Gastrocnemius medialis (tissue), 4 donors: ENCODE measurements at regions not wholly inside any gene's neighbourhood (a gene's known extent, or its start where the extent isn't known, plus 50 kb on each side); places are given as distances from the start of the nearest gene placed in this dataset.

Experiments
- POLR2A ChIP-seq, 2 donors: fragments of 450-650 bp; IDR thresholded peaks; one replicate each; pipeline ENCODE4 v1.6.1; 2017; ENCODE audit warnings: antibody characterized with exemption in 2 of 2, mild to moderate bottlenecking in 2 of 2, moderate library complexity in 2 of 2
- TF ChIP-seq, protein P1 (sequence below), 5 experiments: fragments of 450-650 bp in 3 of 5; fragments of 200-600 bp in 2 of 5; sonication (generic) in 2 of 5; IDR thresholded peaks in 4 of 5; conservative IDR thresholded peaks in 1 of 5; 1 replicate in 4 of 5; 2 replicates in 1 of 5; pipeline ENCODE4 v1.5.1; 2016 to 2019; ENCODE audit warnings: antibody characterized with exemption in 5 of 5, mild to moderate bottlenecking in 3 of 5, moderate library complexity in 3 of 5

DNA sequence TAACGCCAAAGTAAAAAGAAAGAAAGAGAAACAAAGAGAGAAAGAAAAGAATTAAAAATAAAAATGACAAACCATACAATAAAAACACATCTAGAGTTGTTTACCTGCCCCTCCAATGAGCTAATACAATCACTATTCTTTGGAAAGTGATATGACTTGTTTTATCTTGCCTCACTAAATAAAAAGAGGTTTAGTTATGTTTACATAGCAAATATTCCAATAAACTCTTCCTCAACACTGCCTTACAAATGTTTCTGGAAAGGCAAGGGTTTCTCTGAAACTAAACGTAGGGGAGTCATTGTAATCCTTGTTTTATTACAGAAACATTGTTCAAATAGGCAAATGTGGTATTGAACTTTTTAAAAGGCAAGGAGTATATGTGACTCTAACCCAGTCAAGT, 396.2 kb downstream of the EPM2A start:
- TF ChIP-seq, protein P1, sequence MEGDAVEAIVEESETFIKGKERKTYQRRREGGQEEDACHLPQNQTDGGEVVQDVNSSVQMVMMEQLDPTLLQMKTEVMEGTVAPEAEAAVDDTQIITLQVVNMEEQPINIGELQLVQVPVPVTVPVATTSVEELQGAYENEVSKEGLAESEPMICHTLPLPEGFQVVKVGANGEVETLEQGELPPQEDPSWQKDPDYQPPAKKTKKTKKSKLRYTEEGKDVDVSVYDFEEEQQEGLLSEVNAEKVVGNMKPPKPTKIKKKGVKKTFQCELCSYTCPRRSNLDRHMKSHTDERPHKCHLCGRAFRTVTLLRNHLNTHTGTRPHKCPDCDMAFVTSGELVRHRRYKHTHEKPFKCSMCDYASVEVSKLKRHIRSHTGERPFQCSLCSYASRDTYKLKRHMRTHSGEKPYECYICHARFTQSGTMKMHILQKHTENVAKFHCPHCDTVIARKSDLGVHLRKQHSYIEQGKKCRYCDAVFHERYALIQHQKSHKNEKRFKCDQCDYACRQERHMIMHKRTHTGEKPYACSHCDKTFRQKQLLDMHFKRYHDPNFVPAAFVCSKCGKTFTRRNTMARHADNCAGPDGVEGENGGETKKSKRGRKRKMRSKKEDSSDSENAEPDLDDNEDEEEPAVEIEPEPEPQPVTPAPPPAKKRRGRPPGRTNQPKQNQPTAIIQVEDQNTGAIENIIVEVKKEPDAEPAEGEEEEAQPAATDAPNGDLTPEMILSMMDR (IDR thresholded peaks at IDR 0.05 in 4 of 5, conservative IDR thresholded peaks at IDR 0.05 in 1 of 5), result no peak
- no peak for TF ChIP-seq POLR2A (IDR thresholded peaks at IDR 0.05)
